ENCODE measurements at regions not wholly inside any gene's neighbourhood (a gene's known extent, or its start where the extent isn't known, plus 50 kb on each side); places are given as distances from the start of the nearest gene placed in this dataset.

GRCh38 chr6:10177704-10178103 is 237.2 kb downstream of the TFAP2A start:
- TF ChIP-seq POLR2AphosphoS5 (IDR thresholded peaks at IDR 0.05; ENCODE audit: low read depth, low read length) (no peak), TAF1 (IDR thresholded peaks at IDR 0.05; ENCODE audit: borderline replicate concordance, insufficient read depth, low read length) (no peak)

Measured in PFSK-1 (cell line).